ENCODE measurements at regions not wholly inside any gene's neighbourhood (a gene's known extent, or its start where the extent isn't known, plus 50 kb on each side); places are given as distances from the start of the nearest gene placed in this dataset.

DNA sequence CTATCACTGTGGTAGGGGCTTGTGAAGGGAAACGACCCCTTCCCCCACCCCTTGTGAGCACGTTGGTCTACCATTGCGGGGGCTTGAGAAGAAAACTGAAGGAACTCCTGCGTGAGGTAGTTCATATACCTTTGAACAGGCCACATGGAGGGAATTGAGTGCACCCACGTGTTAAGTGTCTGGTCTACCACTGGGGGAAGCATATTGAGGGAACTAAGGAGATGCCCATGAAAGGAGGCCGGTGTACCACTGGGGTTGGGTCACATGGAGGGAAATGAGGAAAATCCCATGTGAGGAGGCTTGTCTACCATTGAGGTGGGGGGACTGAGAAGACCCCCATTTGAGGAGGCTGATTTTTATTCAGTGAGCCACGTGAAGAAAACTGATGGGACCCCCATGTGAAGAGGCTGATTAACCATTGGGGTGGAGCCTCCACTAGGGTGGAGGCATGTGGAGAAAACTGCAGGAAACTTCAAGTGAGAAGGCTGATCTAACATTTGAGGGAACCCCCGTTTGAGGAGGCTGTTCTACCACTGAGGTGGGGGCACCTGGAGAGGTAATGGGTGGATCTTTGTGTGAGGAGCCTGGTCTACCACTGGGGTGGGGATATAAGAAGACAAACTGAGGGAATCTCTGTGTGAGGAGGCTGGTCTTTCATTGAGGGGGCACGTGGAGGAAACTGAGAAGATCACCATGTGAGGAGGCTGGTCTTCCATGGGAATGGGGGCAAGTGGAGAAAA, 163.2 kb downstream of the FBLN2 start:
- POLR2A ChIA-PET, result no interaction called here
- H3K36me3 Mint-ChIP-seq (ENCODE audit: low read depth), result no peaks in the 10 kb centered on the region
- Histone ChIP-seq H3K9me3 (ENCODE audit: control insufficient read depth in 1 of 2, insufficient read depth in 1 of 2, low read length in 2 of 2) (peaks cover 0 to 4% of the 10 kb centered on the region in 2 experiments), H3K36me3 (ENCODE audit: insufficient read depth, low read length) (no peaks in the 10 kb centered on the region), H3K27me3 (ENCODE audit: control insufficient read depth in 1 of 2, insufficient read depth in 2 of 2, low read length in 2 of 2) (no peaks in the 10 kb centered on the region), H3K4me3 (ENCODE audit: low read length) (no peak overlapping the region), H3K27ac (ENCODE audit: low read depth in 1 of 2, low read length in 2 of 2) (no peak overlapping the region), H3K4me1 (ENCODE audit: insufficient read depth, low read length) (no peaks in the 10 kb centered on the region)
- CTCF ChIA-PET, result no interaction called here
- H3K4me3 Mint-ChIP-seq, result no peak overlapping the region
- TF ChIP-seq, protein P1, sequence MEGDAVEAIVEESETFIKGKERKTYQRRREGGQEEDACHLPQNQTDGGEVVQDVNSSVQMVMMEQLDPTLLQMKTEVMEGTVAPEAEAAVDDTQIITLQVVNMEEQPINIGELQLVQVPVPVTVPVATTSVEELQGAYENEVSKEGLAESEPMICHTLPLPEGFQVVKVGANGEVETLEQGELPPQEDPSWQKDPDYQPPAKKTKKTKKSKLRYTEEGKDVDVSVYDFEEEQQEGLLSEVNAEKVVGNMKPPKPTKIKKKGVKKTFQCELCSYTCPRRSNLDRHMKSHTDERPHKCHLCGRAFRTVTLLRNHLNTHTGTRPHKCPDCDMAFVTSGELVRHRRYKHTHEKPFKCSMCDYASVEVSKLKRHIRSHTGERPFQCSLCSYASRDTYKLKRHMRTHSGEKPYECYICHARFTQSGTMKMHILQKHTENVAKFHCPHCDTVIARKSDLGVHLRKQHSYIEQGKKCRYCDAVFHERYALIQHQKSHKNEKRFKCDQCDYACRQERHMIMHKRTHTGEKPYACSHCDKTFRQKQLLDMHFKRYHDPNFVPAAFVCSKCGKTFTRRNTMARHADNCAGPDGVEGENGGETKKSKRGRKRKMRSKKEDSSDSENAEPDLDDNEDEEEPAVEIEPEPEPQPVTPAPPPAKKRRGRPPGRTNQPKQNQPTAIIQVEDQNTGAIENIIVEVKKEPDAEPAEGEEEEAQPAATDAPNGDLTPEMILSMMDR (IDR thresholded peaks at IDR 0.05), result no peak
- H3K4me1 Mint-ChIP-seq (ENCODE audit: low read depth), result no peaks in the 10 kb centered on the region
- no peak overlapping the region for H3K27ac Mint-ChIP-seq
- H3K27me3 Mint-ChIP-seq, result peaks cover 30% of the 10 kb centered on the region
- peak in 2 of 14 experiments; percentile 5 for DNase-seq
- ATAC-seq (ENCODE audit: poor library complexity), result no peak
- intact Hi-C loops (cut with DNase I, micrococcal nuclease), result no loop called here
- peaks cover 38% of the 10 kb centered on the region for H3K9me3 Mint-ChIP-seq

GRCh38 chr3:13710251-13710650, 161.3 kb downstream of the FBLN2 start:
- no peaks in the 10 kb centered on the region for H3K27me3 ChIP-seq (ENCODE audit: control insufficient read depth in 1 of 2, insufficient read depth in 2 of 2, low read length in 2 of 2)
- intact Hi-C loops (cut with DNase I, micrococcal nuclease), result no loop called here
- no peak overlapping the region for H3K27ac ChIP-seq (ENCODE audit: low read depth in 1 of 2, low read length in 2 of 2)
- no peak overlapping the region for H3K4me3 ChIP-seq (ENCODE audit: low read length)
- Mint-ChIP-seq H3K27me3 (peaks cover 49% of the 10 kb centered on the region), H3K4me3 (no peak overlapping the region), H3K27ac (no peak overlapping the region), H3K4me1 (ENCODE audit: low read depth) (no peaks in the 10 kb centered on the region), H3K9me3 (peaks cover 49% of the 10 kb centered on the region), H3K36me3 (ENCODE audit: low read depth) (no peaks in the 10 kb centered on the region)
- ATAC-seq (ENCODE audit: poor library complexity), result no peak
- TF ChIP-seq, protein P1 (IDR thresholded peaks at IDR 0.05), result no peak
- no peaks in the 10 kb centered on the region for H3K36me3 ChIP-seq (ENCODE audit: insufficient read depth, low read length)
- ChIA-PET CTCF (no interaction called here), POLR2A (no interaction called here)
- peak in 1 of 14 experiments; percentile 0 for DNase-seq
- no peaks in the 10 kb centered on the region for H3K4me1 ChIP-seq (ENCODE audit: insufficient read depth, low read length)
- no peaks in the 10 kb centered on the region for H3K9me3 ChIP-seq (ENCODE audit: control insufficient read depth in 1 of 2, insufficient read depth in 1 of 2, low read length in 2 of 2)

- Histone ChIP-seq H3K36me3 (ENCODE audit: insufficient read depth, low read length) (no peaks in the 10 kb centered on the region), H3K4me1 (ENCODE audit: insufficient read depth, low read length) (no peaks in the 10 kb centered on the region), H3K9me3 (ENCODE audit: control insufficient read depth in 1 of 2, insufficient read depth in 1 of 2, low read length in 2 of 2) (no peaks in the 10 kb centered on the region), H3K27ac (ENCODE audit: low read depth in 1 of 2, low read length in 2 of 2) (no peak overlapping the region), H3K4me3 (ENCODE audit: low read length) (no peak overlapping the region), H3K27me3 (ENCODE audit: control insufficient read depth in 1 of 2, insufficient read depth in 2 of 2, low read length in 2 of 2) (no peaks in the 10 kb centered on the region)
- H3K9me3 Mint-ChIP-seq, result peaks cover 49% of the 10 kb centered on the region
- H3K27me3 Mint-ChIP-seq, result peaks cover 54% of the 10 kb centered on the region
- POLR2A ChIA-PET, result no interaction called here
- TF ChIP-seq, protein P1 (IDR thresholded peaks at IDR 0.05), result no peak
- H3K4me1 Mint-ChIP-seq (ENCODE audit: low read depth), result no peaks in the 10 kb centered on the region
- no peak overlapping the region for H3K4me3 Mint-ChIP-seq
- CTCF ChIA-PET, result no interaction called here
- intact Hi-C loops (cut with DNase I, micrococcal nuclease), result no loop called here
- H3K36me3 Mint-ChIP-seq (ENCODE audit: low read depth), result no peaks in the 10 kb centered on the region
- ATAC-seq (ENCODE audit: poor library complexity) (no peak), DNase-seq (peak in 2 of 14 experiments; percentile 1 to 8)
- no peak overlapping the region for H3K27ac Mint-ChIP-seq
Observed at GRCh38 chr3:13709706-13710105, 160.8 kb downstream of the FBLN2 start.
